GM23338 (cell line): ENCODE measurements at regions not wholly inside any gene's neighbourhood (a gene's known extent, or its start where the extent isn't known, plus 50 kb on each side); places are given as distances from the start of the nearest gene placed in this dataset.
"Not testable (repeated sequence)": the region's sequence is repeated elsewhere in the genome, so short reads cannot be mapped to it uniquely, and the experiment has no call there.

ENCODE experiments used
- ATAC-seq: fragments of 200-7000 bp; cut with Tn5 transposase; 3 replicates; pipeline ENCODE4 v1.9.1; 2020
- DNase-seq: peaks from one replicate; pipeline ENCODE4 v3.0.0-alpha.2; 2015; ENCODE audit warnings: low spot score
- H2AFZ ChIP-seq: fragments of 200-600 bp; sonication (generic); 2 replicates; pipeline ENCODE4 v1.8.0; 2016; ENCODE audit warnings: antibody characterized with exemption, mild to moderate bottlenecking, moderate library complexity
- H3F3A ChIP-seq: fragments of 200-600 bp; sonication (generic); replicated peaks from 2 replicates; pipeline ENCODE4 v1.8.0; 2017; ENCODE audit warnings: antibody characterized with exemption, mixed run types, low read depth
- H3K27ac ChIP-seq: fragments of 200-600 bp; sonication (generic); 2 replicates; pipeline ENCODE4 v1.6.1; 2016; ENCODE audit warnings: low read depth
- H3K27me3 ChIP-seq: fragments of 200-600 bp; sonication (generic); 2 replicates; pipeline ENCODE4 v1.8.0; 2016; ENCODE audit warnings: mild to moderate bottlenecking, mixed run types, moderate library complexity; ENCODE audit not compliant: insufficient read depth
- H3K36me3 ChIP-seq: fragments of 200-600 bp; sonication (generic); 2 replicates; pipeline ENCODE4 v1.8.0; 2016; ENCODE audit warnings: mild to moderate bottlenecking; ENCODE audit not compliant: insufficient read depth
- H3K4me1 ChIP-seq: fragments of 200-600 bp; sonication (generic); 2 replicates; pipeline ENCODE4 v1.8.0; 2016; ENCODE audit warnings: mild to moderate bottlenecking, moderate library complexity; ENCODE audit not compliant: insufficient read depth
- H3K4me2 ChIP-seq: fragments of 200-600 bp; sonication (generic); 2 replicates; pipeline ENCODE4 v1.7.1; 2017; ENCODE audit warnings: mixed run types
- H3K4me3 ChIP-seq: fragments of 200-600 bp; sonication (generic); 2 replicates; pipeline ENCODE4 v1.6.1; 2016; ENCODE audit warnings: mixed run types
- H3K79me2 ChIP-seq: fragments of 200-600 bp; sonication (generic); replicated peaks from 2 replicates; pipeline ENCODE4 v1.8.0; 2017; ENCODE audit warnings: mild to moderate bottlenecking; ENCODE audit not compliant: insufficient read depth
- H3K9me2 ChIP-seq: fragments of 200-600 bp; sonication (generic); 2 replicates; pipeline ENCODE4 v1.8.0; 2017; ENCODE audit not compliant: insufficient read depth
- H4K20me1 ChIP-seq: fragments of 200-600 bp; sonication (generic); replicated peaks from 2 replicates; pipeline ENCODE4 v1.8.0; 2017; ENCODE audit warnings: mild to moderate bottlenecking; ENCODE audit not compliant: insufficient read depth
- H3K27ac Mint-ChIP-seq: 2 replicates; pipeline ENCODE4 v1.8.0; 2020; ENCODE audit warnings: inconsistent platforms, mild to moderate bottlenecking, moderate library complexity, mixed read lengths
- H3K27me3 Mint-ChIP-seq: 3 replicates; pipeline ENCODE4 v1.8.0; 2022; ENCODE audit warnings: low read depth, mild to moderate bottlenecking, moderate library complexity, mixed read lengths, inconsistent platforms; ENCODE audit not compliant: insufficient read depth, poor library complexity
- H3K36me3 Mint-ChIP-seq: 3 replicates; pipeline ENCODE4 v1.8.0; 2021; ENCODE audit warnings: low read depth, mild to moderate bottlenecking, inconsistent platforms, moderate library complexity, mixed read lengths
- H3K4me1 Mint-ChIP-seq: 3 replicates; pipeline ENCODE4 v1.8.0; 2020; ENCODE audit warnings: mild to moderate bottlenecking, inconsistent platforms, mixed read lengths
- H3K4me3 Mint-ChIP-seq: 3 replicates; pipeline ENCODE4 v1.8.0; 2021; ENCODE audit warnings: moderate library complexity, mild to moderate bottlenecking, inconsistent platforms, mixed read lengths
- H3K9me3 Mint-ChIP-seq: 3 replicates; pipeline ENCODE4 v1.8.0; 2020; ENCODE audit warnings: moderate library complexity, mild to moderate bottlenecking, inconsistent platforms, mixed read lengths
- CREB1 ChIP-seq: fragments of 250-450 bp; sonication (Bioruptor Pico); IDR thresholded peaks from 2 replicates; pipeline ENCODE4 v1.5.0; 2020; ENCODE audit warnings: low read depth, mild to moderate bottlenecking, moderate library complexity
- ETS1 ChIP-seq: IDR thresholded peaks from 2 replicates; pipeline ENCODE4 v1.6.1; 2016; ENCODE audit warnings: antibody characterized with exemption
- EZH2 ChIP-seq: fragments of 200-600 bp; sonication (generic); IDR thresholded peaks from one replicate; pipeline ENCODE4 v1.8.0; 2017; ENCODE audit warnings: antibody characterized with exemption, mild to moderate bottlenecking, low read depth; ENCODE audit not compliant: unreplicated experiment
- EZH2phosphoT487 ChIP-seq: fragments of 200-600 bp; sonication (generic); IDR thresholded peaks from one replicate; pipeline ENCODE4 v1.8.1; 2018; ENCODE audit warnings: antibody characterized with exemption; ENCODE audit not compliant: unreplicated experiment
- JUNB ChIP-seq: IDR thresholded peaks from one replicate; pipeline ENCODE4 v1.6.1; 2016; ENCODE audit warnings: antibody characterized with exemption; ENCODE audit not compliant: unreplicated experiment
- NANOG ChIP-seq: IDR thresholded peaks from 2 replicates; pipeline ENCODE4 v1.6.1; 2016; ENCODE audit warnings: antibody characterized with exemption, borderline replicate concordance
- POLR2AphosphoS5 ChIP-seq: IDR thresholded peaks from 2 replicates; pipeline ENCODE4 v1.6.1; 2016; ENCODE audit warnings: antibody characterized with exemption, low read depth
- REST ChIP-seq: IDR thresholded peaks from one replicate; pipeline ENCODE4 v1.6.1; 2018; ENCODE audit warnings: antibody characterized with exemption; ENCODE audit not compliant: unreplicated experiment
- ZNF331 ChIP-seq: fragments of 250-450 bp; sonication (Bioruptor Pico); IDR thresholded peaks from 2 replicates; pipeline ENCODE4 v1.5.0; 2020; ENCODE audit warnings: low read depth, mild to moderate bottlenecking, moderate library complexity
- ZNF462 ChIP-seq: fragments of 250-450 bp; sonication (Bioruptor Pico); IDR thresholded peaks from 2 replicates; pipeline ENCODE4 v1.5.0; 2020; ENCODE audit warnings: mild to moderate bottlenecking, moderate library complexity

- no peak for TF ChIP-seq ZNF462 (CRISPR knock-in tag)
- TF ChIP-seq CREB1 (CRISPR knock-in tag) = no peak
- TF ChIP-seq EZH2phosphoT487 = no peak
- TF ChIP-seq ZNF331 (CRISPR knock-in tag) = no peak
- no peak for TF ChIP-seq POLR2AphosphoS5
- no peak for TF ChIP-seq REST
- TF ChIP-seq NANOG = no peak
- TF ChIP-seq JUNB = no peak
- no peak for TF ChIP-seq ETS1
- no peak for TF ChIP-seq EZH2
Measured at GRCh38 chr4:52512291-52512690, 146.8 kb downstream of the USP46 start (continued).

- ATAC-seq, H3K4me3 ChIP-seq, H3K27me3 ChIP-seq: not testable (repeated sequence)
Measured at GRCh38 chr4:52522093-52522492, 137.0 kb downstream of the USP46 start.

More at GRCh38 chr4:52522093-52522492, 137.0 kb downstream of the USP46 start:
- H2AFZ ChIP-seq, H4K20me1 ChIP-seq, H3K4me1 ChIP-seq, H3K27ac ChIP-seq, H3K36me3 Mint-ChIP-seq, H3K9me3 Mint-ChIP-seq, H3F3A ChIP-seq, H3K4me2 ChIP-seq, H3K27ac Mint-ChIP-seq, H3K79me2 ChIP-seq, H3K4me1 Mint-ChIP-seq, H3K4me3 Mint-ChIP-seq, H3K27me3 Mint-ChIP-seq, H3K9me2 ChIP-seq, H3K36me3 ChIP-seq, DNase-seq: not testable (repeated sequence)
